Erythroblast (primary cell): ENCODE measurements at regions not wholly inside any gene's neighbourhood (a gene's known extent, or its start where the extent isn't known, plus 50 kb on each side); places are given as distances from the start of the nearest gene placed in this dataset.

ENCODE experiments used
- GATA1 ChIP-seq: IDR thresholded peaks from 2 replicates; pipeline ENCODE4 v1.6.1; 2011; ENCODE audit warnings: low read depth, mild to moderate bottlenecking, control low read depth, low read length, moderate library complexity
- POLR2A ChIP-seq: IDR thresholded peaks from 2 replicates; pipeline ENCODE4 v1.6.1; 2011; ENCODE audit warnings: mild to moderate bottlenecking, low read length

GRCh38 chrX:116657071-116657470, 194.3 kb upstream of the CT83 start:
- no peak for TF ChIP-seq POLR2A
- no peak for TF ChIP-seq GATA1
